K562 (cell line): ENCODE measurements at regions not wholly inside any gene's neighbourhood (a gene's known extent, or its start where the extent isn't known, plus 50 kb on each side); places are given as distances from the start of the nearest gene placed in this dataset.

Experiments used
- ATAC-seq: fragments of 200-7000 bp; cut with Tn5 transposase; 3 replicates; pipeline ENCODE4 v1.9.1; 2020; ENCODE audit warnings: moderate library complexity
- BruUV-seq: library from RNA; stranded (reverse); fragments of 400-500 nt; replicated peaks from 2 replicates; lab custom pipeline; 2021; lab: Mats Ljungman, UMichigan
- CTCF ChIA-PET: fragments of 300-600 bp; formaldehyde crosslinking; extraction: SDS; loops from one replicate; lab custom pipeline; 2021; ENCODE audit warnings: low intra/inter-chr PET ratio; lab: Yijun Ruan, JAX
- POLR2A ChIA-PET: fragments of 300-600, 350-650 bp; sonication (Branson Sonifier 250); formaldehyde crosslinking; extraction: SDS; loops from one replicate; lab custom pipeline; 2021; ENCODE audit warnings: antibody characterized with exemption, inconsistent platforms; lab: Yijun Ruan, JAX
- DNase-seq, 4 experiments: peaks; one replicate each; pipeline versions ENCODE4 v3.0.0 to v3.0.0-alpha.2; 2011 to 2018; ENCODE audit warnings: low spot score in 3 of 4, mixed read lengths in 3 of 4; ENCODE audit errors: extremely low read depth in 1 of 4
- FAIRE-seq: peaks from 2 replicates; lab custom pipeline; 2011; peaks lifted over from hg19 to GRCh38; lab: Jason Lieb, UNC
- H2AFZ ChIP-seq: 2 replicates; pipeline ENCODE4 v1.6.0; 2011; ENCODE audit warnings: low read depth, low read length, control low read depth, inconsistent platforms
- H3K27ac ChIP-seq: fragments of 200-600 bp; 3 replicates; pipeline ENCODE4 v1.8.0; 2011; ENCODE audit warnings: low read depth, mild to moderate bottlenecking, control low read depth, inconsistent platforms, low read length, moderate library complexity, mixed read lengths; ENCODE audit errors: extremely low read depth
- H3K27me3 ChIP-seq, 2 experiments: fragments of 300-600 bp in 1 of 2; 2 replicates in 1 of 2; 3 replicates in 1 of 2; pipeline versions ENCODE4 v1.6.0 to v1.8.0; 2011; ENCODE audit warnings: inconsistent platforms in 2 of 2, low read length in 2 of 2, mild to moderate bottlenecking in 1 of 2, mixed read lengths in 1 of 2, moderate library complexity in 1 of 2; ENCODE audit not compliant: control insufficient read depth in 2 of 2, insufficient read depth in 2 of 2
- H3K36me3 ChIP-seq: fragments of 300-600 bp; 3 replicates; pipeline ENCODE4 v1.8.0; 2011; ENCODE audit warnings: mild to moderate bottlenecking, low read length, inconsistent platforms; ENCODE audit not compliant: control insufficient read depth, insufficient read depth
- H3K4me1 ChIP-seq, 2 experiments: fragments of 200-600 bp in 1 of 2; replicated peaks in 1 of 2; 2 replicates in 1 of 2; 3 replicates in 1 of 2; pipeline versions ENCODE4 v1.5.1 to v1.8.0; 2011; ENCODE audit warnings: inconsistent platforms in 2 of 2, low read length in 2 of 2, mild to moderate bottlenecking in 1 of 2, mixed read lengths in 1 of 2, moderate library complexity in 1 of 2; ENCODE audit not compliant: control insufficient read depth in 2 of 2, insufficient read depth in 2 of 2
- H3K4me2 ChIP-seq: 2 replicates; pipeline ENCODE4 v1.6.1; 2011; ENCODE audit warnings: low read length, control low read depth, inconsistent platforms, mixed read lengths; ENCODE audit not compliant: insufficient read depth
- H3K4me3 ChIP-seq: fragments of 200-600 bp; sonication (generic), shearing (Covaris generic); 2 replicates; pipeline ENCODE4 v1.5.1; 2016; ENCODE audit warnings: control low read depth, inconsistent platforms
- H3K79me2 ChIP-seq: fragments of 200-600 bp; 3 replicates; pipeline ENCODE4 v1.8.0; 2011; ENCODE audit warnings: low read length, inconsistent platforms; ENCODE audit not compliant: control insufficient read depth, insufficient read depth
- H3K9ac ChIP-seq, 2 experiments: 2 replicates each; pipeline versions ENCODE4 v1.6.0 to v1.6.1; 2011; ENCODE audit warnings: low read depth in 2 of 2, low read length in 2 of 2, control low read depth in 1 of 2, inconsistent platforms in 1 of 2, mild to moderate bottlenecking in 1 of 2, mixed read lengths in 1 of 2; ENCODE audit not compliant: insufficient read depth in 1 of 2
- H3K9me1 ChIP-seq: one replicate; pipeline ENCODE4 v1.6.0; 2011; ENCODE audit warnings: inconsistent platforms, mild to moderate bottlenecking, low read length, moderate library complexity; ENCODE audit not compliant: control insufficient read depth, insufficient read depth
- H3K9me3 ChIP-seq: replicated peaks from 2 replicates; pipeline ENCODE4 v1.5.1; 2011; ENCODE audit warnings: low read depth, low read length, inconsistent platforms; ENCODE audit not compliant: control insufficient read depth, insufficient read depth
- H4K20me1 ChIP-seq: replicated peaks from 2 replicates; pipeline ENCODE4 v1.6.1; 2011; ENCODE audit warnings: low read length, inconsistent platforms, mixed read lengths; ENCODE audit not compliant: control insufficient read depth, insufficient read depth
- CBFA2T3 ChIP-seq: fragments of 450-650 bp; IDR thresholded peaks from 2 replicates; pipeline ENCODE4 v1.6.1; 2017
- CC2D1A ChIP-seq: fragments of 450-650 bp; IDR thresholded peaks from 2 replicates; pipeline ENCODE4 v1.6.1; 2017; ENCODE audit warnings: mild to moderate bottlenecking
- DIDO1 ChIP-seq: fragments of 450-650 bp; IDR thresholded peaks from 2 replicates; pipeline ENCODE4 v1.6.1; 2016; ENCODE audit warnings: low read depth, missing biosample characterization, missing genetic modification characterization
- DMBX1 ChIP-seq: fragments of 250-450 bp; sonication (Bioruptor Pico); IDR thresholded peaks from 2 replicates; pipeline ENCODE4 v1.8.0; 2022; ENCODE audit warnings: inconsistent platforms, mild to moderate bottlenecking, moderate library complexity, borderline replicate concordance
- ELF4 ChIP-seq: fragments of 450-650 bp; formaldehyde crosslinking; IDR thresholded peaks from 2 replicates; pipeline ENCODE4 v1.4.0; 2022; ENCODE audit warnings: missing genetic modification characterization
- JUNB ChIP-seq: fragments of 450-650 bp; formaldehyde crosslinking; conservative IDR thresholded peaks from 2 replicates; pipeline ENCODE4 v1.4.0; 2020; ENCODE audit warnings: mild to moderate bottlenecking
- RAD51 ChIP-seq: fragments of 450-650 bp; IDR thresholded peaks from 2 replicates; pipeline ENCODE4 v1.7.1; 2016; ENCODE audit warnings: low read depth, mild to moderate bottlenecking, borderline replicate concordance
- RERE ChIP-seq: sonication (generic); formaldehyde crosslinking; IDR thresholded peaks from 2 replicates; pipeline ENCODE4 v1.8.0; 2023; ENCODE audit warnings: missing genetic modification reagents, mild to moderate bottlenecking, borderline replicate concordance
- RFX5 ChIP-seq: IDR thresholded peaks from 2 replicates; pipeline ENCODE4 v1.6.1; 2011; ENCODE audit warnings: low read depth, mild to moderate bottlenecking, improper control_type of control experiment, low read length
- SRF ChIP-seq, 2 experiments: fragments of 250-450, 450-650 bp in 1 of 2; sonication (Bioruptor Pico) in 1 of 2; sonication (generic) in 1 of 2; formaldehyde crosslinking; IDR thresholded peaks; 2 replicates each; pipeline versions ENCODE4 v1.5.0 to v1.5.1; 2020 to 2022; ENCODE audit warnings: mild to moderate bottlenecking in 1 of 2, missing genetic modification reagents in 1 of 2
- TARDBP ChIP-seq: fragments of 450-650 bp; IDR thresholded peaks from 2 replicates; pipeline ENCODE4 v1.6.1; 2016
- TRIM25 ChIP-seq: fragments of 450-650 bp; IDR thresholded peaks from 2 replicates; pipeline ENCODE4 v1.7.0; 2016; ENCODE audit warnings: borderline replicate concordance
- ZNF507 ChIP-seq: conservative IDR thresholded peaks from 2 replicates; pipeline ENCODE4 v1.6.1; 2017; ENCODE audit warnings: missing genetic modification characterization, missing compliant biosample characterization
- WGBS: fragments of 100-300 bp; shearing (Covaris generic); methylation state at CpG from one replicate; pipeline ENCODE4 v1.1.6; 2016; ENCODE audit warnings: low coverage, mixed read lengths; ENCODE audit not compliant: insufficient coverage; ENCODE audit errors: missing lambda C conversion rate; 5-methylcytosine and 5-hydroxymethylcytosine counted together
- in situ Hi-C: fragments of 300-500 bp; cut with MboI; formaldehyde crosslinking; loops from 4 replicates; pipeline ENCODE4 v1.15.0; 2018; ENCODE audit warnings: inconsistent platforms, mixed read lengths
- intact Hi-C: fragments of 100-400 bp; cut with micrococcal nuclease; formaldehyde crosslinking; loops from 2 replicates; pipeline ENCODE4 v1.14.2; 2022

GRCh38 chr3:102177075-102177755 is 257.6 kb upstream of the ZPLD1 start:
- no peak overlapping the region for H3K27ac ChIP-seq
- DNase-seq (no peak), FAIRE-seq (no peak), ATAC-seq (no peak)
- TF ChIP-seq TARDBP (no peak), TRIM25 (no peak), RAD51 (no peak), DMBX1 (no peak), SRF (CRISPR knock-in tag; IDR thresholded peaks at IDR 0.05) (no peak), CBFA2T3 (no peak), JUNB (CRISPR knock-in tag) (no peak), ELF4 (CRISPR knock-in tag) (no peak), DIDO1 (tag) (no peak), ZNF507 (tag) (no peak), CC2D1A (no peak), RERE (CRISPR knock-in tag) (no peak), RFX5 (no peak)
- H3K9me3 ChIP-seq: no peaks in the 10 kb centered on the region
- no peak overlapping the region for H3K4me2 ChIP-seq
- intact Hi-C loops: no loop called here
- POLR2A ChIA-PET: no interaction called here
- in situ Hi-C loops: no loop called here
- H2AFZ ChIP-seq: no peak overlapping the region
- CTCF ChIA-PET: no interaction called here
- no peaks in the 10 kb centered on the region for H3K27me3 ChIP-seq
- no peaks in the 10 kb centered on the region for H4K20me1 ChIP-seq
- H3K9ac ChIP-seq: no peak overlapping the region
- H3K36me3 ChIP-seq: no peaks in the 10 kb centered on the region
- H3K4me3 ChIP-seq: no peak overlapping the region
- no peaks in the 10 kb centered on the region for H3K79me2 ChIP-seq
- no peaks in the 10 kb centered on the region for H3K9me1 ChIP-seq
- no TSS peak for BruUV-seq
- H3K4me1 ChIP-seq: no peaks in the 10 kb centered on the region
- WGBS: 17% methylated on average over 7 of the region's 11 CpGs
